ENCODE measurements at regions not wholly inside any gene's neighbourhood (a gene's known extent, or its start where the extent isn't known, plus 50 kb on each side); places are given as distances from the start of the nearest gene placed in this dataset.

GRCh38 chr16:35516551-35516950 is 2057.1 kb downstream of the TP53TG3F start:
- DNase-seq (ENCODE audit: low spot score): no peak
- Mint-ChIP-seq H3K9me3 (ENCODE audit: low read depth) (peaks cover 55% of the 10 kb centered on the region), H3K27me3 (ENCODE audit: low read depth) (no peaks in the 10 kb centered on the region), H3K27ac (ENCODE audit: unreplicated experiment) (no peak overlapping the region), H3K36me3 (ENCODE audit: low read depth) (no peaks in the 10 kb centered on the region), H3K4me1 (ENCODE audit: low read depth) (no peaks in the 10 kb centered on the region), H3K4me3 (ENCODE audit: unreplicated experiment) (no peak overlapping the region)
- no peak for TF ChIP-seq CTCF (IDR thresholded peaks at IDR 0.05)

GRCh38 chr16:35516971-35517370 is 2057.6 kb downstream of the TP53TG3F start:
- Mint-ChIP-seq H3K4me3 (ENCODE audit: unreplicated experiment) (no peak overlapping the region), H3K9me3 (ENCODE audit: low read depth) (peaks cover 57% of the 10 kb centered on the region), H3K4me1 (ENCODE audit: low read depth) (no peaks in the 10 kb centered on the region), H3K36me3 (ENCODE audit: low read depth) (no peaks in the 10 kb centered on the region), H3K27ac (ENCODE audit: unreplicated experiment) (no peak overlapping the region), H3K27me3 (ENCODE audit: low read depth) (no peaks in the 10 kb centered on the region)
- TF ChIP-seq CTCF (IDR thresholded peaks at IDR 0.05): no peak
- no peak for DNase-seq (ENCODE audit: low spot score)

- no peak for DNase-seq (ENCODE audit: low spot score)
- Mint-ChIP-seq H3K36me3 (ENCODE audit: low read depth) (no peaks in the 10 kb centered on the region), H3K9me3 (ENCODE audit: low read depth) (peaks cover 63% of the 10 kb centered on the region), H3K4me3 (ENCODE audit: unreplicated experiment) (no peak overlapping the region), H3K27me3 (ENCODE audit: low read depth) (no peaks in the 10 kb centered on the region), H3K4me1 (ENCODE audit: low read depth) (no peaks in the 10 kb centered on the region), H3K27ac (ENCODE audit: unreplicated experiment) (no peak overlapping the region)
- TF ChIP-seq CTCF (IDR thresholded peaks at IDR 0.05): no peak
Measured at GRCh38 chr16:35523991-35524390, 2064.6 kb downstream of the TP53TG3F start.

GRCh38 chr16:35525979-35526590 is 2066.7 kb downstream of the TP53TG3F start:
- Mint-ChIP-seq H3K4me3 (ENCODE audit: unreplicated experiment) (no peak overlapping the region), H3K36me3 (ENCODE audit: low read depth) (no peaks in the 10 kb centered on the region), H3K9me3 (ENCODE audit: low read depth) (peaks cover 69% of the 10 kb centered on the region), H3K4me1 (ENCODE audit: low read depth) (no peaks in the 10 kb centered on the region), H3K27ac (ENCODE audit: unreplicated experiment) (no peak overlapping the region), H3K27me3 (ENCODE audit: low read depth) (no peaks in the 10 kb centered on the region)
- TF ChIP-seq CTCF (IDR thresholded peaks at IDR 0.05): no peak
- DNase-seq (ENCODE audit: low spot score): no peak

GRCh38 chr16:35532576-35532975 is 2073.2 kb downstream of the TP53TG3F start:
- H3K27me3 Mint-ChIP-seq (ENCODE audit: low read depth): no peaks in the 10 kb centered on the region
- TF ChIP-seq CTCF (IDR thresholded peaks at IDR 0.05): no peak
- H3K27ac Mint-ChIP-seq (ENCODE audit: unreplicated experiment): no peak overlapping the region
- DNase-seq (ENCODE audit: low spot score): no peak
- peaks cover 40% of the 10 kb centered on the region for H3K9me3 Mint-ChIP-seq (ENCODE audit: low read depth)
- H3K36me3 Mint-ChIP-seq (ENCODE audit: low read depth): no peaks in the 10 kb centered on the region
- H3K4me3 Mint-ChIP-seq (ENCODE audit: unreplicated experiment): no peak overlapping the region
- no peaks in the 10 kb centered on the region for H3K4me1 Mint-ChIP-seq (ENCODE audit: low read depth)

All from chondrocyte (in vitro differentiated cells).